GM19468 (cell line): ENCODE measurements at regions not wholly inside any gene's neighbourhood (a gene's known extent, or its start where the extent isn't known, plus 50 kb on each side); places are given as distances from the start of the nearest gene placed in this dataset.
"Not testable (repeated sequence)": the region's sequence is repeated elsewhere in the genome, so short reads cannot be mapped to it uniquely, and the experiment has no call there.

Experiments
- ATAC-seq: cut with Tn5 transposase; IDR thresholded peaks from one replicate; pipeline ENCODE4 v1.9.1; 2021; ENCODE audit warnings: mild to moderate bottlenecking, moderate library complexity, moderate number of reproducible peaks; ENCODE audit not compliant: unreplicated experiment; ENCODE audit errors: extremely low read depth

DNA sequence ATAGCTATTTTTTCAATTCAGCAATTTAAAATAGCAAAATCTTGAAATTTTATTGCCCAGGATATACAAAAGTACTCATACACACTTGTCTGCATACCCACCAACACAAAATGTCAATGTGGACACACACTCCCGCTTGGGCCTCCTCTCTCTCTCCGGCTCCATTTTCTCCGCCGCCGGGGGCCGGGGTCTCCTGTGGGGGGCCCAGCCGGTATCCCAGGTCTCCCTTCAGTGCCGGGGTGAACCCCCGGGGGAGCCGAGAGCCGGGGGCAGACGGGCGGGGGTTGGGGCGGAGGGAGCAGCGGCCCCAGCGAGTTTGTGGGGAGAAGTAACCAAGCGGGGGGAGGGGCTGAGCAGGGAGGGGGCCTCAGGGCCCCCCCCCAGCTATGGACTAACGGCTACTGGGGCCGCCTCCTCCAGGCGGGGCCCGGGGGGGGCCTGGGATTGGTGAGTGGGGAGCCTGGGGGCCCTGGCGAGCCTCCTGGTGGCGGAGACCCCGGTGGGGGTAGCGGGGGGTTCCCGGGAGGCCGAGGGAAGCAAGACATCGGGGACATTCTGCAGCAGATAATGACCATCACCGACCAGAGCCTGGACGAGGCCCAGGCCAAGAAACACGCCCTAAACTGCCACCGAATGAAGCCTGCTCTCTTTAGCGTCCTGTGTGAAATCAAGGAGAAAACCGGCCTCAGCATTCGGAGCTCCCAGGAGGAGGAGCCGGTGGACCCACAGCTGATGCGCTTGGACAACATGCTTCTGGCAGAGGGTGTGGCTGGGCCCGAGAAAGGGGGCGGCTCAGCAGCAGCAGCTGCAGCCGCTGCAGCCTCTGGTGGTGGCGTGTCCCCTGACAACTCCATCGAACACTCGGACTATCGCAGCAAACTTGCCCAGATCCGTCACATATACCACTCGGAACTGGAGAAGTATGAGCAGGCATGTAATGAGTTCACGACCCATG lies 56.6 kb downstream of the CHST2 start:
- not testable (repeated sequence) for ATAC-seq

DNA sequence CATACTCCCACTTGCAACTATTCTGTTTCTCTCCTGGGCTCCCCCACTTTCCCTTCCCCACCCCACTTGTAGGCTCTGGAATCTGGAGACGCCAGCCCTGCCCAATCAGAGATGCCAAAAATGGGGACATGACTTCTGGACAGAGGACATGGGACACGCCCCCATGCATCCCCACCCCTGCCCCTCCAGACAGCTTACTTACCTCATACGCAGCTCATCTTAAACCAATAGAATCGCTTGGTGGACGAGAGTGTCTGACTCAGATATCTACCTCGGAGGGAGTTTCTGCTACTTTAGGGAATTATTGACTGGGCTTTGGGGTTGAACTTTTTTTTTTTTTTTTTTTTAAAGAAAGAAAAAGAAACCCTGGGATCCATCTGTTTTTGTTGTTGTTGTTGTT lies 58.4 kb downstream of the CHST2 start:
- ATAC-seq = not testable (repeated sequence)

DNA sequence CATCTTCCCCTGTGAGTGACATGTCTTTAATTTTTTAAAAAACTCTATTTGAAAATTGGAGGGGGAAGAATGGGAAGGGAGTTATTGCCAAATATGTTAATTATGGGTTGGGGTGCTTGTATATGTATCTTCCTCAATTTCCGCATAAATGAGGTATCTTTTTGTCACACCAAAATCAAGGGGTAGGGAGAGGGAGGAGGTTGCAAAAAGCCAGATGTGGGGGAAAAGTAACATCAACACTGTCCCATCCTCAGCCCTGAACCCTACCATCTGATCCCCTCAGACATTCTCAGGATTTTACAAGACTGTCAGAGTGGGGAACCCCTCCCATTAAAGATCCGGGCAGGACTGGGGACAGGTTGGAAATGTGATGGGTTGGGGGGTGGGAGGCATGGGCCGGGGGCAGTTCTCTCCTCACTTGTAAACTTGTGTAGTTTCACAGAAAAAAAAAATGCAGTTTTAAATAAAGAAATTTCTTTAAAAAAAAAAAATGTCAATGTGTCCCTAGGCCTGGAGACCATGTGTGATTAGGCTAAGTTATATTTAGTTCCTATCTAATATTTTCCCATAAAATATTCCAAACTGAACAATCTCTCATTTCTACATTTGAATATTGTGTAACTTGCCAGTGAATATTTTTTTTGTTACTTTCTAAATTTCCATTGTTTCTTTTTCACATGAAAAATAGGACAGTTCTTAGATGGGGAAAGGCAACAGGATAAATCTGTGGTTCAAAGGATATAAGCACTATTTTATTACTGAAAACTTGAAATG lies 59.4 kb downstream of the CHST2 start:
- not testable (repeated sequence) for ATAC-seq

DNA sequence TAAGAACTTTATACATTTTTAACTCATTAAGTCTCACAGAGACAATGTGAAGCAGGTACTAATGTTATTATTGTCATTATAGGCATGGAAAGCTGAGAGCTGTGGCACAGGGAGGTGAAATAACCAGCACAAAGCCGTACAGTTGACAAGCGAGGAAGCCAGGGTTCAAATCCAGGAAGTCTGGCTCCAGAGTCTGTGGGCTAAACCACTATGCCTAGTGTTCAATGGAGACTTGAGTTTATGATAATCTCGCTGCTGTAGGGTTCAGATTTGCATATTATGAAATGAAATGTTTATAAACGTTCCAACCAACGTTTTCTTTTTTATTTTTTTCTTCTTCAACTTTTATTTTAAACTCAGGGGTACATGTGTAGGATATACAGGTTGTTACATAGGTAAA lies 60.0 kb downstream of the CHST2 start:
- ATAC-seq = no peak

DNA sequence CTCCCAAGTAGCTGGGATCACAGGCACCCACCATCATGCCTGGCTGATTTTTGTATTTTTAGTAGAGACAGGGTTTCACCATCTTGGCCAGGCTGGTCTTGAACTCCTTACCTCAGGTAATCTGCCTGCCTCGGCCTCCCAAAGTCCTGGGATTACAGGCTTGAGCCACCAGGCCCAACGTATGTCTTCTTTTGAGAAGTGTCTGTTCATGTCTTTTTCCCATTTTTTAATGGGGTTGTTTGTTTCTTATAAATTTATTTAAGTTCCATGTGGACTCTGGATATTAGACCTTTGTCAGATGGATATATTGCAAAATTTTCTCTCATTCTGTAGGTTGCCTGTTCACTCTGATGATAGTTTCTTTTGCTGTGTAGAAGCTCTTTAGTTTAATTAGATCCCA lies 61.3 kb downstream of the CHST2 start:
- not testable (repeated sequence) for ATAC-seq

DNA sequence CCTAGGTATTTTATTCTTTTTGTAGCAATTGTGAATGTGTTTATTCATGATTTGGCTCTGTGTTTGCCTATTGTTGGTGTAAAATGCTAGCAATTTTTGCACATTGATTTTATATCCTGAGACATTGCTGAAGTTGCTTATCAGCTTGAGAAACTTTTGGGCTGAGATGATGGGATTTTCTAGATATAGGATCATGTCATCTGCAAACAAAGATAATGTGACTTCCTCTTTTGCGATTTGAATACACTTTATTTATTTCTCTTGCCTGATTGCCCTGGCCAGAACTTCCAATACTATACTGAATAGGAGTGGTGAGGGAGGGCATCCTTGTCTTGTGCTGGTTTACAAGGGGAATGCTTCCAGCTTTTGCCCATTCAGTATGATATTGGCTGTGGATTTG lies 62.4 kb downstream of the CHST2 start:
- not testable (repeated sequence) for ATAC-seq

DNA sequence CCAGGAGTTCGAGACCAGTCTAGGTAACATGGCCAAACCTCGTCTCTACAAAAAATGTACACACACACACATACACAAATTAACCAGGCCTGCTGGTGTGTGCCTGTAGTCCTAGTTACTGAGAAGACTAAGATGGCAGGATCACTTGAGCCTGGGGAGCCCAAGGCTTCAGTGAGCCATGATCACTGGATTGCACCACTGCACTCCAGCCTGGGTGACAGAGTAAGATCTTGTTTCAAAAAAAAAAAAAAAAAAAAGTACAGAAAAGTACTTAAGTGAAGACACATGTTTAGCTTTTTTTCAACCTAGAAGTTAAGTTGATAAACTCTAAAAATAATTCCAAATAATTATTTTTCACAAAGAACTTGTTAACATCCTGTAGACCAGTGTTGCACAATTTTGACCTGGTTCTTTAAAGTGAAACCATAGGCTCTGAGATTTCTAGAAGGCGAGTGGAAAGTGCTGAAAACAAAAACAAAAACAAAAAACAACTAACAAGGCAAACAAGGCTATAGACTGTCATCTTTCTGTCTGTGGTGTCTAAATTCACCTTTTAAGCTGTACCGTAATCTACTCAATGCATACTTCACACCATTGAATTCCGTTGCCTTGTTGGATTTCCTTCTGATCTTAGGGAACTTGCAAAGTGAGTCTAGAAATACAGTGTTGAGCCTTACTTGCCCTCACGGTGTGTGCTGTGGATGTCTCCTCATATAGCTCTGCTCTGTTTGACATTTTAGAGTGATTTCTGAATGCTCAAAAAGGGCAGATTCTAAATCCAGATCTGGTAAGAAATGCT lies 63.5 kb downstream of the CHST2 start:
- ATAC-seq = no peak

DNA sequence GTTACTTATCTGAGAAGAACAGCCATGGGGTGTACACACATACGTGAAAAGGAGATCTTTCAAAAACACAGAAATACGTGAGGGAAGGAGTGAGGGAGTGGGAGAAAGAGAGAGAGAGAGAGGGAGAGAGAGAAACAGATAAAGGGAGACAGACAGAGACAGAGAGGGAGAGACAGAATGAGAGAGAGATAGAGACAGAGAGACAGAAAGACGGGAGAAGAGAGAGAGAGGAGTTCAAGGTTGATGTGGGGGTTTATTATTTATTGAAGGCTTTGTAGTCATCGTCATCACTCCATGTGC lies 64.0 kb downstream of the CHST2 start:
- ATAC-seq = no peak

DNA sequence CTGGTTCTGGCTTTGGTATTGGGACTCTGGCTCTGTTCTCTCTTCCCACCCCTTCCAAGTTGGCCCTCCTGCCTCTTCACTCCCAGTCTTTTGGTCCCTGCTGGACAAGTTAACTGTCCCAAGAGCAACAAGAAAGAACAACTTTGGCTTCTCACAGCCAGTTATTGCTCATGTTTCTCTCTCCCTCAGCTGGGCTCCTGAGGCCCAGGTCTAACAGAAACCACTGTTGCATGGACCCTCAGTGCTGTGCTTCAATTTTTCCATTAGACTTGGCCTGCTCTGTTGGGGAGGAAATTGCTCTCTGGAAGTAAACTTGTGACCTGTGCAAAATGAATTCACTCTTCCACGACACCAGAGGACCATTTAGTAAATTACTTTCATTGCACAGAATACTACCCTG lies 64.5 kb downstream of the CHST2 start:
- no peak for ATAC-seq

DNA sequence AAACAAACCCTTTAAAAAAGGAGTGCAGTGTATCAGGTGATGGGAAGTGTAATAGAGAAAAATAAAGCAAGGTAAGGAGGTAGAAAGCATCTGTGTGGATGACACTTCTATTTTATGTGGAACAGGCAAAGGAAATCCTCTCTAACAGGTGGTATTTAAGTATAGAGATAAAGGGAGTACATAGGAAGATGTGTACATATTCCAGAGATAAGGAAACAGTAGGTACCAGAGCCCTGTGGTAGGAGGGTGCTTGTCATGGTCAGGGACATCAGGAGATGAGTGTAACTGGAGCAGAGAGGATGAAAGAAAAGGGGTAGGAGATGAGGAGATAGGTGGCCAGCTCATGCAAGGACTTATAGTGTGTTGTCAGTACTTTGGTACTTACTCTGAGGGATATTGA lies 65.8 kb downstream of the CHST2 start:
- no peak for ATAC-seq

DNA sequence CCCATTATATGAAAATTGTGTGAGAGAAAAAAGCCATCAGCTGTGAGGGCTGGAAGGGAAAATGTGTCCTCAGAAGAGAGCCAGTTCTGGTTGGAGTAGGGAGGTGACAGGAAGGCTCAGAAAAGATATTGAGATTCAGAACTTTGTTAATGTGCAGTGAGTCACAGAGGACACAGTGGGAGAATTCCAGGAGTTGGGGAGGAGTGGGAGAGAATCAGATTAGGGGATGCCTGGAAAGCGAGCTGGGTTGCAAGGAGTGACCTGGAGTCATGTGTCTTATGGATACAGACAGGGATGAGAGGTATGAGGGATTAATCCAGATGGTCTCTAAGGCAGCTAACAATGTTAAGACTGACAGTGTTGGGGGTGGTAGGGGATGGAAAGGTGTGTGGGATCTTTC lies 67.5 kb downstream of the CHST2 start:
- no peak for ATAC-seq

DNA sequence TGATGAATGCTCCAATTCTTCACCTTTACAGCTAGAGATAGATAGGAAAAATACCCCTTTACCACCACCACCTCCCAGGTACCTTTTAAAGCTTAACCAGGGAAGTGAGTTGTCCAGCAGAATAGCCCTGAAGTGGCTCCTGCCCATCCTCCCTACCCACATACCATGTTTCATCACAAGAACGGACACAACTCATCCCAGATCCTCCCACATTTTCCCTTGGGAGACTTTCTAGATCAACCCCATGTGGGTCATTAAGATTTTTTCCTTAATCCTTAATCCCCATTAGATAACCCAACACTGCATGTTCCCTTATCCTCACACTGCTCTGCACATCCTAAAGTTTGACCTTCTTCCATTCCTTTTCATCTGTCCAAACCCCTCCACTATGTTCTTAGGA lies 69.3 kb downstream of the CHST2 start:
- no peak for ATAC-seq

DNA sequence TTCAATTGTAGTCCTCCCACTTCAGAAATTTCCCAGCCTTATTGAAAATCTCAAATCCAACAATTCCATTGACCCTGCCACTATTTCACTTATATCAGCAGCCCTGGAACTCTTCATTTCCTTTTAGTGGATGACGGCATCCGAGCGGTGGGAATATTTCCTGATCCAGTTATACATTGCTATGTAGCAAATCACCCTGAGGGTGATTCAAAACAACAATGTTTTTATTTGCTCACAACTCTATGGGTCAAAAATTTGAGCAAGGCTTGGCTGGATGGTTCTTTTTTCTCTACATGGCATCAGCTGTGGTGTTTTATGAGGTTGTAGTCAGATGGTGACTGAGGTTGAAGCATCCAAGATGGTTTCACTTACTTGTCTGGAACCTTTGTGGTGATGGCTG lies 70.5 kb downstream of the CHST2 start:
- ATAC-seq = no peak

DNA sequence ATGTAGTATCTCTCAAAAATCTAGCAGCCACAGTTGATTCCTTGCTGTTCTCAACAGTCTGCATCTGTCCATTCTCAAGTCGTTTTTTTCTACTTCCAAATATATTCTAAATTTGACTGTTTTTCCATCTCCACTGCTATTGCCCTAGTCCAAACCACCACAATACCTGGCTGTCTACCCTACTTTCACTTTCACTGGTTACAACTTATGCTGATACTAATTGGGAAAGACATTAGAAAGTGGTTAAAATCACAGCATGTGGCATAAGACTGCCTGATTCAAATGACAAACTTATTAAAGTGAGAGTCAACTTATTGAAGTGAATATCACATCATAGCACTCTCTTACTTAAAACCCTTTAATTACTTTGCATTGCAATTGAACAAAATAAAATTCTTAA lies 72.6 kb downstream of the CHST2 start:
- no peak for ATAC-seq

DNA sequence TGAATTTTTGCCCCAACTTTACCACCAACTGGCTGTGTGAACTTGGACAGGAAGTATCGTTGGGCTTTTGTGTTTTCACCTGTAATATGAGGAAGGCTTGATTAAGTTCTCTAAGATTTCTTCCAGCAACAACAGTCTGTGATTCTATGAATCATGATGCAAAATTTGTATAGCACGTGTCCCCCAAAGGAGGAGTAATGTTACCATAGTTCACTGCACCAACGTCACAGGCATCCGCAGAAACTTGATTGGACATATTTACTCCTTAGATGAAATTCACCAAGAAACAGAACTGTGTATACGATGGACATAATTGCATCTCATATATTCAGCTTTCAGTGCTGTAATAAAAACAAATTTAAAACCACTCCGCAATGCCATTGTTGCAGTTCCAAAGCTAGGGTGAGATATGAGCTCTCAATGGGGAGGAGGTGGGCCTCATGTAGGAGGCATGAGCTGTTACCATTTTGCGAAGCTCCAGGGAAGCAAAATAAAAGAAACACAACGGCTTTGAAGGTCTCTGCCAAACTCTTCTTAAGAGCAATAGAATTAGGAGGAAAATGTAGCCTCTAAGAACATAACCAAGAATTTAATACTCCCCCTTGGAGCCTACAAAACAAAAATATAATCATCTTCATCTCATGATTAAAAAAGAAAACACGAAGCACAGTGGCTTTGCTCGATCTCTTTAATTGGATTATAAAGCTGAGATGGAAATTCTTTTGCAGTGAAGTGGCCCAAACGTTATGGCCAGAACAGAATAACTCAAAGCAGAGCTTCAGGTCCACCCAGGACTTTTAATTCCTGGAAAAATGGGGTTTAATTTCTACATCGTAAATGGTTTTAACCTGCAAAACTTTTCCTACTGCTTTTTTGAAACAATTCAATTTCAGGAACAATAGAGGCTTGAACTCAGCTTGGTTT lies 80.7 kb downstream of the CHST2 start:
- no peak for ATAC-seq

DNA sequence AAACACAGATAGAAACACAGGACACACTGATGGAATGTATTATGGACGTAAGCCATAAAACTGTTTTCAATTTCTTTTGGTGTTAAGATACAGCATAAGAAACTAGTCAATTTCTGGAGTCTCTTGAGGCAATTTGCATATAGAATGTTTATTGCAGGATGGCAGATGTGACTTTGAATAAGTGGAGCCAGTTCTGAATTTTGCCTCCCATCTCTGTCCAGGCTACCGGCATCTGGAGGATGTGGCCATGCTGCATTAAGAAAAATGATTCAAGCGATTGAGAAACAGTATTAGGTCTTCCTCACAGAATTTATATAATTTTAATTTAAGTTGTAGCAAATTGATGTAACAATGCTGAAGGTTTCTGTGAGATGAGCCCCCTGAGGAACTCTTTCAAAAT lies 81.5 kb downstream of the CHST2 start:
- no peak for ATAC-seq

DNA sequence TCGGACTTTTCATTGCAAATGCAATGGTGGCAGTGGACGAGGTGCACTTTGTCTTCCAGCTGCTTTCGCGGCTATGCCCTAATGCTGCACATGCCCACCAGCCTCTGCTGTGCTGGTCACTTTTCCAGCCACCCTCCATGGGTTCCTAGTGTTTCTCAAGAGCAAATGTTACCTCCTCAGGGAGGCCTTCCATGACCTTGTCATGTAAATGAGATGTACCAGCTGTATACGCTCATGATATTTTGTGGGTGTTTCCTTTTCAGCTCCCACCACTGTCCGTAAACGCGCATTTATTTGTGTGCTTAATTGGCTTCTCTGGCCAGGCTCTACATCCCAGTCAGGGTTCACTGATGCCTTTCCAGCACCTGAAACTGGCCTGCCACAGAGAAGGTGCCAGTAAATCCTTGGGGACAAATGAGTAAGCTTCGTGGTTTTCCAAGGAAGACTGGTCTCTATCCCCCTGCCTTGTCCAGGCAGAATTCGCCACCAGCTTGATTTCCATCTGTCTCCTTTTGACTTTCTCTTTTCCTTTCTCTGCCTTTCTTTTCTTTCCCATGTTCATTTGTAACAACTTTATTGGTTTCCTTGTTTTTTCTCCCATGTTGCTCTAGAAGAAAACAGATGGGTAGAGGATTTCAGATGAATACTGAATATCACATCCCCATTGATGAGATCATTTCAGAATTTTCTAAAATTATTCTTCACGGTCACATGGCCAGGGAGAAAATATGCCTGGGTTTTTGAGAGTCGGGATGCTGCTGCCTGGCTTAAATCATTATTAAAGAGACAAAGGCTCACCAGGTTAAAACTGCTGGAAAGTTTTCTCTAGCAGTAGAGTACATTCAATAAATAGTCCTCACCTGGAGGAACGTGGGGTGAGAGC lies 82.5 kb downstream of the CHST2 start:
- ATAC-seq = no peak

DNA sequence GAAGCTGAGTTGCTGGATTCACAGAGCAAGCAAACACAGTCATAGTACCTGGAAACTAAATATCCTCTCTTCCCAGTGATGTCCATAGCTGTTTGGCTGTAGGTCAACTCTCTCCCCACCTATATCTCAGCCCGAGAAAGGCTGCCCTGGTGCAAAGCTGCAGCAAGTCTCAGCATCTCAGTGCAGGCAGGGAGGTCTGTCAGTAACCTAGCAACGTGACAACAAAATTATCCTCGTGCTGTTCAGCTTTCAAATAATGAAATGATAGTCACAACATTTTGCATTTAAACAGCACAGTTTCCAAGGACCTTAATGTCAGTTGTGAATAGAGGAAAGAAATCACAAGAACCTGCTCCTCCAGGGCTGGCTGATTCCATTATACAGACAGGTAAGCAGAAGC lies 83.6 kb downstream of the CHST2 start:
- ATAC-seq = no peak

DNA sequence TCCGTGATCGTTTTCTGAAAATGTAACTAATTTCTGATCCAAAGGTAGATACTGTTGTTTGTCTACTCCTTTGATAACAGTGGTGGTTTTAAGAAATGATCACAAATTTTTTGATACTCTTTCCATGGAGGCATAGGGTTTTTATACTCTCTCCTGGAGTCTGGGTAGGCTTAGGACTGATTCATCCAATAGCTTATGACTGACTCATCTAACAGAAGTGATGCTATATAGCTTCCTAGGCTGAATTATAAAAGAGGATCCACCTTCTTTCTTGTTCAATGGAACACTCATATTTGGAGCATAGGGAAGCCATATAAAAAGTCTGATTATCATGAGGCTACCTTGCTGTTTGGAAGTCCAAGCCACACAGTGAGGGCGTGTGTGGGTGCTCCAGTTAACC lies 84.3 kb downstream of the CHST2 start:
- no peak for ATAC-seq
